ENCODE measurements at regions not wholly inside any gene's neighbourhood (a gene's known extent, or its start where the extent isn't known, plus 50 kb on each side); places are given as distances from the start of the nearest gene placed in this dataset.

DNA sequence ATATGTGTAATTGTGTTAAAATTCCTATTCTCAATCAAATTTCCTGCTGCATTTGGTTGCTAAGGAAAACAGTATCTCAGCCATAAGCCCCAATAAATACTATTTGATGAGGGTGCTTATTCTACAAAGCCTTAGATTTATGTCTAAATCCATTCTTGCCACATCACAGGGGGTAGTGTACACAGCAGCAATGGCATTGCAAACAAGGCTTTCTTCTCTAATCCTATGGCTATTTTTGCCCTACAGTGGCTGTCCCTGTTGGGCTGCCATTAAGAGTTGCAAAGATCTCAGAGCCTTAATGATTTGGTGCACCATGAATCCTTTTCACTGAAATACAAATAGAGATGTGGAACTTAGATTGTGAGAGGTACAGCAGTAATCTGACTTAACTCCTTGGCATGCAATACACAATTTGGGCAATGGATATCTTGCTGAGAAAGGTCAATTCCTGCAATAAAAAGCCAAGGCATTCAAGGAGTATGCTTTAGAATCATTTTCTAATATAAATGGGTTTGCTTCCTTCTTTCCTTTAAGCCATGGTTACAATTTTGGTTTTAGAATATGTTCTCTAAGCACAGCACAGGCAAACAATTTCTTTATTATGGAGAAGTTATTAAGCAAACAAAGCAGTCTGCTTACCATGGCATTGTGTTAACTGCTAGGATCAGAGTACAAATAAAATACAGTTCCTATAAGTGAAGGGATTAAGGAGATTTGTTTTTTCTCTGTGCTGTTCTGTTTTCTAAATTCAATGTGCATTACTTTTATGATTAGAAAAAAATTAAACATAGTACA lies 69.8 kb upstream of the CD302 start:
- no peak overlapping the region for H3K4me3 ChIP-seq (replicated peaks; ENCODE audit: low read depth, low read length)
- H3K27me3 ChIP-seq (replicated peaks; ENCODE audit: control insufficient read depth, insufficient read depth, low read length) = no peaks in the 10 kb centered on the region
- TF ChIP-seq, protein P1, sequence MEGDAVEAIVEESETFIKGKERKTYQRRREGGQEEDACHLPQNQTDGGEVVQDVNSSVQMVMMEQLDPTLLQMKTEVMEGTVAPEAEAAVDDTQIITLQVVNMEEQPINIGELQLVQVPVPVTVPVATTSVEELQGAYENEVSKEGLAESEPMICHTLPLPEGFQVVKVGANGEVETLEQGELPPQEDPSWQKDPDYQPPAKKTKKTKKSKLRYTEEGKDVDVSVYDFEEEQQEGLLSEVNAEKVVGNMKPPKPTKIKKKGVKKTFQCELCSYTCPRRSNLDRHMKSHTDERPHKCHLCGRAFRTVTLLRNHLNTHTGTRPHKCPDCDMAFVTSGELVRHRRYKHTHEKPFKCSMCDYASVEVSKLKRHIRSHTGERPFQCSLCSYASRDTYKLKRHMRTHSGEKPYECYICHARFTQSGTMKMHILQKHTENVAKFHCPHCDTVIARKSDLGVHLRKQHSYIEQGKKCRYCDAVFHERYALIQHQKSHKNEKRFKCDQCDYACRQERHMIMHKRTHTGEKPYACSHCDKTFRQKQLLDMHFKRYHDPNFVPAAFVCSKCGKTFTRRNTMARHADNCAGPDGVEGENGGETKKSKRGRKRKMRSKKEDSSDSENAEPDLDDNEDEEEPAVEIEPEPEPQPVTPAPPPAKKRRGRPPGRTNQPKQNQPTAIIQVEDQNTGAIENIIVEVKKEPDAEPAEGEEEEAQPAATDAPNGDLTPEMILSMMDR (IDR thresholded peaks at IDR 0.05; ENCODE audit: insufficient read depth, low read length, poor library complexity, severe bottlenecking) = no peak
- H3K36me3 ChIP-seq (ENCODE audit: control insufficient read depth, insufficient read depth, low read length) = peaks cover 11% of the 10 kb centered on the region
- DNase-seq (ENCODE audit: extremely low read depth, insufficient read length) = no peak

DNA sequence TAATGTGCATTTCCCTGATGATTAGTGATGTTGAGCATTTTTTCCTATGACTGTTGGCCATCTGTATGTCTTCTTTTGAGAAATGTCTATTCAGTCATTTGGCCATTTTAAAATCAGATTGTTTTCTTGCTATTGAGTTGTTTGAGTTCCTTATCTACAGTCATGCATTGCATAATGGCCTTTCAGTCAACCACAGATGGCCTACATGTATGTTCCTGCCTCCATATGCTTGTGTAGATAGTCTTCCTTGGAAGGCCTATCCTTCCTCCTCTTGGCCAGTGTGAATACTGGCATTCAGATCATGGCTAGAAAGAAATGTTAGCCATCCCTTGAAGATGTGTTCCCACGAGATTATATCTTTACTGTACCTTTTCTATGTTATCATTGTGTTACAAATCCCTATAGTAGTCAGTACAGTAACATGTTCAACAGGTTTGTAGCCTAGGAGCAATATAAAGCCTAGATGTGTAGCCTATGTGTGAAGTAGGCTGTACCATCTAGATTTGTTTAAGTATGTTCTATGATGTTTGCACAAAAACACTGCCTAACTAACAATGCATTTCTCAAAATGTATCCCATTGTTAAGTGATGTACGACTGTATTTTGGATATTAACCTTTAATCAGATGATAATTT lies 65.6 kb upstream of the CD302 start:
- TF ChIP-seq, protein P1 (IDR thresholded peaks at IDR 0.05; ENCODE audit: insufficient read depth, low read length, poor library complexity, severe bottlenecking) = no peak
- no peak overlapping the region for H3K4me3 ChIP-seq (replicated peaks; ENCODE audit: low read depth, low read length)
- DNase-seq (ENCODE audit: extremely low read depth, insufficient read length) = no peak
- no peaks in the 10 kb centered on the region for H3K27me3 ChIP-seq (replicated peaks; ENCODE audit: control insufficient read depth, insufficient read depth, low read length)
- H3K36me3 ChIP-seq (ENCODE audit: control insufficient read depth, insufficient read depth, low read length) = peaks cover 7% of the 10 kb centered on the region

- Histone ChIP-seq H3K27me3 (replicated peaks; ENCODE audit: control insufficient read depth, insufficient read depth, low read length) (no peaks in the 10 kb centered on the region), H3K36me3 (ENCODE audit: control insufficient read depth, insufficient read depth, low read length) (peaks cover 7% of the 10 kb centered on the region), H3K4me3 (replicated peaks; ENCODE audit: low read depth, low read length) (no peak overlapping the region)
- TF ChIP-seq, protein P1 (IDR thresholded peaks at IDR 0.05; ENCODE audit: insufficient read depth, low read length, poor library complexity, severe bottlenecking) = no peak
- no peak for DNase-seq (ENCODE audit: extremely low read depth, insufficient read length)
Observed at GRCh38 chr2:159860581-159861310, 62.7 kb upstream of the CD302 start.

- TF ChIP-seq, protein P1 (IDR thresholded peaks at IDR 0.05; ENCODE audit: insufficient read depth, low read length, poor library complexity, severe bottlenecking) = no peak
- H3K4me3 ChIP-seq (replicated peaks; ENCODE audit: low read depth, low read length) = no peak overlapping the region
- no peak for DNase-seq (ENCODE audit: extremely low read depth, insufficient read length)
- peaks cover 11% of the 10 kb centered on the region for H3K36me3 ChIP-seq (ENCODE audit: control insufficient read depth, insufficient read depth, low read length)
- H3K27me3 ChIP-seq (replicated peaks; ENCODE audit: control insufficient read depth, insufficient read depth, low read length) = no peaks in the 10 kb centered on the region
Observed at GRCh38 chr2:159859583-159859982, 61.6 kb upstream of the CD302 start.

DNA sequence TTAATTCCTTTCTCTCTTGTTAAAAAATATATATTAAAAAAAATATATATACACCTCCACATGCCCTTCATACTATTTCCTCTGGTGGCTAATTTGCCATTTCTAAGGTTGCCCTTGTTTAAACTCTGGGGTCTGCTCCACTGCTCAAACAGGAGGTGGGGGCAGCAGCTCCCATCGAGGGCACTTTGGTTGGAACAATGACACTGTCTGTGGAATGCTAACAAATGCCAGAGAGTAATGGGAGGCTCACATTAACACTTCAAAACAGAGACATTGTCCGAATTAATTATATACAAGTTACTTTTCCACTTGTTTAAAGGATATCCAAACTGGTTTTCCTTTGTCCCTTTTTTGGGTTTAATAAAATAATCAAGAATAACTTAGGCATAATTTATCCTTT lies 58.8 kb upstream of the CD302 start:
- H3K4me3 ChIP-seq (replicated peaks; ENCODE audit: low read depth, low read length) = no peak overlapping the region
- TF ChIP-seq, protein P1 (IDR thresholded peaks at IDR 0.05; ENCODE audit: insufficient read depth, low read length, poor library complexity, severe bottlenecking) = no peak
- H3K36me3 ChIP-seq (ENCODE audit: control insufficient read depth, insufficient read depth, low read length) = peaks cover 8% of the 10 kb centered on the region
- DNase-seq (ENCODE audit: extremely low read depth, insufficient read length) = no peak
- H3K27me3 ChIP-seq (replicated peaks; ENCODE audit: control insufficient read depth, insufficient read depth, low read length) = no peaks in the 10 kb centered on the region

Data from GM06990 (cell line).